Colonic mucosa (tissue), 4 donors: ENCODE measurements at regions not wholly inside any gene's neighbourhood (a gene's known extent, or its start where the extent isn't known, plus 50 kb on each side); places are given as distances from the start of the nearest gene placed in this dataset.

Source experiments
- DNase-seq: peaks from one replicate; pipeline ENCODE4 v3.0.0-alpha.2; 2020
- H3K27ac ChIP-seq: fragments of 200-600 bp; one replicate; pipeline ENCODE4 v1.8.0; 2021
- H3K27me3 ChIP-seq: fragments of 200-600 bp; one replicate; pipeline ENCODE4 v1.8.0; 2021
- H3K36me3 ChIP-seq: fragments of 200-600 bp; one replicate; pipeline ENCODE4 v1.8.0; 2021
- H3K4me1 ChIP-seq: fragments of 200-600 bp; one replicate; pipeline ENCODE4 v1.8.0; 2021; ENCODE audit warnings: mild to moderate bottlenecking
- H3K4me3 ChIP-seq: fragments of 200-600 bp; one replicate; pipeline ENCODE4 v1.8.0; 2021
- H3K9ac ChIP-seq, 2 donors: one replicate each; pipeline ENCODE4 v1.7.0; 2013; ENCODE audit warnings: control low read depth in 2 of 2, low read depth in 2 of 2, low read length in 2 of 2
- H3K9me3 ChIP-seq: fragments of 200-600 bp; one replicate; pipeline ENCODE4 v1.8.0; 2021
- intact Hi-C: fragments of 100-400 bp; cut with DNase I; formaldehyde crosslinking; loops from one replicate; pipeline ENCODE4 v1.14.1; 2022
- TF ChIP-seq, protein P1 (sequence below): fragments of 200-600 bp; IDR thresholded peaks from one replicate; pipeline ENCODE4 v1.8.0; 2022; ENCODE audit warnings: antibody characterized with exemption, mild to moderate bottlenecking
- donor health status: healthy.
- donor health status: DM: no; HTN: no; CAD: no.
- donor health status: DM: no; HTN: no; CAD: no.

DNA sequence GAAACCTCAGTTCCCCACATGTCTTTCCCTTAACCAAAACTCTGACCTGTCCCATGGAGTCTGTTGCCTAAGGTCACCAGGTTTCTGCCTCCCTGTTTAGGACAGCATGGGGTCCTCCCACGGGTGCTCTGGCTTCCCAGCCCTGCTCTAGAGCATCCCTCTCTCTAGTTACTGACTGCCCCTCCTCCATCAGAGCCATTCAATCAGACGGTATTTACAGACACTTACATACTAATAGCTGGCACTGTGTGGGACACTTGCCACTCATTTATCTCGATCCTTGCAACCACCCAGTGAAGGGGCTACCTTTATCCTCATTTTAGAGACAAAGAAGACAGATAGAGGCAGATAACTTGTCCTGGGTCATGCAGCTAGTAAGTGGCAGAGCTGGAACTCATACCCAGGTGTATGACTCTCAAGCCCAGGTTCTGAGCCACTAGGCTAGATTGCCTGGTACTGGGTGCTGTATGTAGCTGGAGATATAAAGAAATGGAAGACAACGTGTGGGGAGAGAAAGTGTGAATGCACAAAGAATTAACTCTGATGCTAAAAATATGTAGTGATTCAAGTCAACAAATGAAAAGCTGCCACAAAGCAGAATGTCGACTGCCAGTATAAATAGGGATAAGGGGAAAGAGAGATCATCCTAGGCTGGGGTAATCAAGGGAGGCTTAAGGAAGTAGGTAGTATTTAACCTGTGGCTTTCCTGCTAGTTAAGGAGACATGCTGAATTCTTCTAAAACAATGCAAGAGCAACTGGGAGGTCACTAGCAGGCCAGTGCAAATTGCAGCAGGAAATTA is 52.5 kb upstream of the PDE8B start:
- Histone ChIP-seq H3K4me1 (no peaks in the 10 kb centered on the region), H3K4me3 (no peak overlapping the region), H3K9ac (no peak overlapping the region), H3K27me3 (no peaks in the 10 kb centered on the region), H3K36me3 (no peaks in the 10 kb centered on the region), H3K9me3 (no peaks in the 10 kb centered on the region), H3K27ac (no peak overlapping the region)
- no peak for DNase-seq
- TF ChIP-seq, protein P1, sequence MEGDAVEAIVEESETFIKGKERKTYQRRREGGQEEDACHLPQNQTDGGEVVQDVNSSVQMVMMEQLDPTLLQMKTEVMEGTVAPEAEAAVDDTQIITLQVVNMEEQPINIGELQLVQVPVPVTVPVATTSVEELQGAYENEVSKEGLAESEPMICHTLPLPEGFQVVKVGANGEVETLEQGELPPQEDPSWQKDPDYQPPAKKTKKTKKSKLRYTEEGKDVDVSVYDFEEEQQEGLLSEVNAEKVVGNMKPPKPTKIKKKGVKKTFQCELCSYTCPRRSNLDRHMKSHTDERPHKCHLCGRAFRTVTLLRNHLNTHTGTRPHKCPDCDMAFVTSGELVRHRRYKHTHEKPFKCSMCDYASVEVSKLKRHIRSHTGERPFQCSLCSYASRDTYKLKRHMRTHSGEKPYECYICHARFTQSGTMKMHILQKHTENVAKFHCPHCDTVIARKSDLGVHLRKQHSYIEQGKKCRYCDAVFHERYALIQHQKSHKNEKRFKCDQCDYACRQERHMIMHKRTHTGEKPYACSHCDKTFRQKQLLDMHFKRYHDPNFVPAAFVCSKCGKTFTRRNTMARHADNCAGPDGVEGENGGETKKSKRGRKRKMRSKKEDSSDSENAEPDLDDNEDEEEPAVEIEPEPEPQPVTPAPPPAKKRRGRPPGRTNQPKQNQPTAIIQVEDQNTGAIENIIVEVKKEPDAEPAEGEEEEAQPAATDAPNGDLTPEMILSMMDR, result no peak
- intact Hi-C loops, result no loop called here

- no peaks in the 10 kb centered on the region for H3K4me1 ChIP-seq
- no peak overlapping the region for H3K27ac ChIP-seq
- no peaks in the 10 kb centered on the region for H3K27me3 ChIP-seq
- no peak for DNase-seq
- no peaks in the 10 kb centered on the region for H3K9me3 ChIP-seq
- no peaks in the 10 kb centered on the region for H3K36me3 ChIP-seq
- intact Hi-C loops, result no loop called here
- no peak overlapping the region for H3K4me3 ChIP-seq
- H3K9ac ChIP-seq, result no peak overlapping the region
- TF ChIP-seq, protein P1, result no peak
Measured at GRCh38 chr5:77156379-77156778, 54.1 kb upstream of the PDE8B start.

DNA sequence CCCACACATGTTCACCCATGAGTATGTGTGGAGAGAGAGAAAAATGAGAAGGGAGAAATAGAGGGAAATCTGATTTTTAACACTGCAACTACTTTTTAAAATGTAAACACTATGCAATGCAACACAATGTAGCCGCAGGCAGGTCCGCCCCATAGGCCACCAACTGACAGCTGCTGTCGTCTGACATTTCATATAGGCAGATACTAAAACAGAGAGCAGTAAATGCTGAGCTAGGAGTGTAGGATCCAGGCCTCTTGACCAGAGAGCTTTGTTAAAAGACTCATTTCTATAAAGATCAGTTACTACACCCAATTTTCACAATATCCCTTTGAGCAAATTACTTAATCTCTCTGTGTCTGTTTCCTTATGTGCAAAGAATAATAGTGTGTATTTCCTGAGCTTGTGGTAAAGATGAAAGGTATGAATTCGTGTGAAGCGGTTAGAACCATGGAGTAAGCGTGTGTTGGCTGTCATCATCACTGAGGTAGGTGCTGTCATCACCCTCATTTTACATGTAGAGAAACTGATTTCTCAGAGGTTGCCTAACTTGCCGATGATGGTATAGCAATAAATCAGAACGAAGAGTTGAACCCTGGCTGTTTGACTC is 55.2 kb upstream of the PDE8B start:
- no peak overlapping the region for H3K27ac ChIP-seq
- H3K4me1 ChIP-seq, result no peaks in the 10 kb centered on the region
- DNase-seq, result no peak
- no peaks in the 10 kb centered on the region for H3K36me3 ChIP-seq
- H3K9me3 ChIP-seq, result no peaks in the 10 kb centered on the region
- H3K9ac ChIP-seq, result no peak overlapping the region
- intact Hi-C loops, result no loop called here
- H3K27me3 ChIP-seq, result no peaks in the 10 kb centered on the region
- TF ChIP-seq, protein P1, result no peak
- no peak overlapping the region for H3K4me3 ChIP-seq

DNA sequence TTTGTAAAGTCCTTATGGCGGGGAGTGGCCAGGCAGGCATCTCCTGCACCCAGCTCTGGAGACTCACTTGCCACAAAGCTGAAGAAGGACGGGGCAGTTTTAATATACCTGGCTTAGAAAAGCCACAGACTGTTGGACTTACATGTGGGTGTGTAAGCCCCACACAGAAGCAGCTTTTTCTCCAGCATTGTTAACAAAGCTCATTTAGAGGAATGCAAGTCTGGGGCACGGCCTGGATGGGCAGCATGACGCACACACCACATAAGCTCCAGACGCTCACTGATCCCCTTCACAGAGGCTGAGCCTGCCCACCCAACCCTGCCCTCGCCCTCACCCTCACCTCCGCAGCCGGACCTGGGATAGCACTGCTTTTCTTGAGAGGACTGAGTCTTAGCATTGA is 58.0 kb upstream of the PDE8B start:
- Histone ChIP-seq H3K4me3 (no peak overlapping the region), H3K27me3 (no peaks in the 10 kb centered on the region), H3K36me3 (no peaks in the 10 kb centered on the region), H3K9me3 (no peaks in the 10 kb centered on the region), H3K9ac (no peak overlapping the region), H3K4me1 (no peaks in the 10 kb centered on the region), H3K27ac (no peak overlapping the region)
- DNase-seq, result no peak
- intact Hi-C loops, result no loop called here
- TF ChIP-seq, protein P1, result no peak

- no peak for DNase-seq
- no peak overlapping the region for H3K9ac ChIP-seq
- no peaks in the 10 kb centered on the region for H3K9me3 ChIP-seq
- no peaks in the 10 kb centered on the region for H3K4me1 ChIP-seq
- H3K27me3 ChIP-seq, result no peaks in the 10 kb centered on the region
- H3K27ac ChIP-seq, result no peak overlapping the region
- intact Hi-C loops, result no loop called here
- TF ChIP-seq, protein P1, result no peak
- H3K4me3 ChIP-seq, result no peak overlapping the region
- no peaks in the 10 kb centered on the region for H3K36me3 ChIP-seq
Measured at GRCh38 chr5:77151501-77151900, 59.0 kb upstream of the PDE8B start.
